CD14-positive monocyte (primary cell): ENCODE measurements at regions not wholly inside any gene's neighbourhood (a gene's known extent, or its start where the extent isn't known, plus 50 kb on each side); places are given as distances from the start of the nearest gene placed in this dataset.

Experiments
- DNase-seq, 3 donors: peaks; one replicate each; pipeline ENCODE4 v3.0.0-alpha.2; 2011 to 2022
- H2AFZ ChIP-seq: 2 replicates; pipeline ENCODE4 v1.6.0; 2012; ENCODE audit warnings: mild to moderate bottlenecking, low read depth, low read length, inconsistent platforms; ENCODE audit not compliant: insufficient read depth, poor library complexity, severe bottlenecking
- H3K27ac ChIP-seq, 2 donors: 1 replicate in 1 of 2; 2 replicates in 1 of 2; pipeline ENCODE4 v1.5.1; 2012 to 2013; ENCODE audit warnings: low read length in 2 of 2, control low read depth in 1 of 2, inconsistent platforms in 1 of 2, low read depth in 1 of 2, mild to moderate bottlenecking in 1 of 2
- H3K27me3 ChIP-seq, 2 donors: one replicate each; pipeline versions ENCODE4 v1.6.0 to v1.6.1; 2011 to 2013; ENCODE audit warnings: low read length in 2 of 2; ENCODE audit not compliant: control insufficient read depth in 2 of 2, insufficient read depth in 2 of 2
- H3K36me3 ChIP-seq, 2 donors: replicated peaks in 1 of 2; 1 replicate in 1 of 2; 2 replicates in 1 of 2; pipeline versions ENCODE4 v1.5.1 to v1.6.1; 2012 to 2013; ENCODE audit warnings: low read length in 2 of 2, control low read depth in 1 of 2, inconsistent platforms in 1 of 2, mild to moderate bottlenecking in 1 of 2; ENCODE audit not compliant: insufficient read depth in 2 of 2, control insufficient read depth in 1 of 2
- H3K4me1 ChIP-seq, 2 donors: 1 replicate in 1 of 2; 2 replicates in 1 of 2; pipeline versions ENCODE4 v1.5.1 to v1.6.1; 2012 to 2013; ENCODE audit warnings: low read length in 2 of 2, control low read depth in 1 of 2, inconsistent platforms in 1 of 2, mild to moderate bottlenecking in 1 of 2, moderate library complexity in 1 of 2; ENCODE audit not compliant: insufficient read depth in 2 of 2, control insufficient read depth in 1 of 2
- H3K4me2 ChIP-seq: replicated peaks from 2 replicates; pipeline ENCODE3; 2012; ENCODE audit warnings: low read length, moderate library complexity, mild to moderate bottlenecking; ENCODE audit not compliant: poor library complexity, severe bottlenecking; ENCODE audit errors: extremely low read depth
- H3K4me3 ChIP-seq, 3 experiments: fragments of 200-600 bp in 1 of 3; sonication (generic) in 1 of 3; replicated peaks in 1 of 3; 1 replicate in 2 of 3; 2 replicates in 1 of 3; pipeline ENCODE4 v1.5.1; 2011 to 2013; ENCODE audit warnings: low read length in 3 of 3, mild to moderate bottlenecking in 3 of 3, control low read depth in 2 of 3, low read depth in 2 of 3, inconsistent platforms in 1 of 3, moderate library complexity in 1 of 3
- H3K79me2 ChIP-seq: 2 replicates; pipeline ENCODE4 v1.6.0; 2012; ENCODE audit warnings: mild to moderate bottlenecking, control low read depth, inconsistent platforms, low read length, moderate library complexity; ENCODE audit not compliant: insufficient read depth
- H3K9ac ChIP-seq: 2 replicates; pipeline ENCODE4 v1.6.0; 2017; ENCODE audit warnings: low read length, mild to moderate bottlenecking; ENCODE audit not compliant: insufficient read depth, poor library complexity, severe bottlenecking
- H3K9me3 ChIP-seq, 2 donors: replicated peaks in 1 of 2; 1 replicate in 1 of 2; 2 replicates in 1 of 2; pipeline versions ENCODE4 v1.5.1 to v1.6.1; 2012 to 2013; ENCODE audit warnings: low read length in 2 of 2, control low read depth in 1 of 2; ENCODE audit not compliant: control insufficient read depth in 1 of 2, insufficient read depth in 1 of 2
- H4K20me1 ChIP-seq: 2 replicates; pipeline ENCODE4 v1.6.0; 2012; ENCODE audit warnings: mild to moderate bottlenecking, low read length, control low read depth, moderate library complexity; ENCODE audit not compliant: insufficient read depth
- H3K27ac Mint-ChIP-seq, 7 donors: one replicate each; pipeline ENCODE4 v1.8.0; 2020; ENCODE audit warnings: mild to moderate bottlenecking in 7 of 7, mixed read lengths in 7 of 7, moderate library complexity in 6 of 7, inconsistent platforms in 2 of 7
- H3K27me3 Mint-ChIP-seq, 3 donors: one replicate each; pipeline ENCODE4 v1.8.0; 2021 to 2022; ENCODE audit warnings: low read depth in 3 of 3, mild to moderate bottlenecking in 3 of 3, mixed read lengths in 3 of 3, moderate library complexity in 3 of 3, inconsistent platforms in 1 of 3
- H3K36me3 Mint-ChIP-seq, 2 donors: one replicate each; pipeline ENCODE4 v1.8.0; 2020; ENCODE audit warnings: mixed read lengths in 2 of 2, inconsistent platforms in 1 of 2, mild to moderate bottlenecking in 1 of 2
- H3K4me1 Mint-ChIP-seq: one replicate; pipeline ENCODE4 v1.8.0; 2020; ENCODE audit warnings: mild to moderate bottlenecking, mixed read lengths
- H3K4me3 Mint-ChIP-seq, 2 donors: one replicate each; pipeline ENCODE4 v1.8.0; 2020; ENCODE audit warnings: mild to moderate bottlenecking in 2 of 2, mixed read lengths in 2 of 2, moderate library complexity in 1 of 2
- H3K9me3 Mint-ChIP-seq, 7 donors: one replicate each; pipeline ENCODE4 v1.8.0; 2020 to 2022; ENCODE audit warnings: mixed read lengths in 7 of 7, mild to moderate bottlenecking in 6 of 7, moderate library complexity in 6 of 7, inconsistent platforms in 2 of 7
- CTCF ChIP-seq: fragments of 200-600 bp; IDR thresholded peaks from one replicate; pipeline ENCODE4 v1.8.0; 2022; ENCODE audit warnings: antibody characterized with exemption, mild to moderate bottlenecking
- WGBS: methylation state at CpG from one replicate; pipeline ENCODE4 v1.1.5; 2013; ENCODE audit warnings: missing lambda C conversion rate; ENCODE audit not compliant: insufficient coverage; 5-methylcytosine and 5-hydroxymethylcytosine counted together
- intact Hi-C, 2 donors: fragments of 100-400 bp; cut with micrococcal nuclease; formaldehyde crosslinking; loops; one replicate each; pipeline versions ENCODE4 v1.15.0 to v1.15.1; 2023

- H3K27ac ChIP-seq: no peak overlapping the region
- no peaks in the 10 kb centered on the region for H3K4me1 ChIP-seq
- H3K9ac ChIP-seq: no peak overlapping the region
- H2AFZ ChIP-seq: no peak overlapping the region
- peaks cover 0 to 5% of the 10 kb centered on the region in 2 donors for H3K9me3 ChIP-seq
- H3K36me3 ChIP-seq: no peaks in the 10 kb centered on the region
- Mint-ChIP-seq H3K27ac (no peak overlapping the region), H3K9me3 (peaks cover 0 to 7% (median 0%) of the 10 kb centered on the region in 7 donors), H3K27me3 (peaks cover 0 to 5% (median 1%) of the 10 kb centered on the region in 3 donors), H3K36me3 (no peaks in the 10 kb centered on the region), H3K4me3 (no peak overlapping the region), H3K4me1 (no peaks in the 10 kb centered on the region)
- H3K27me3 ChIP-seq: no peaks in the 10 kb centered on the region
- WGBS: no CpG with 5 or more reads among the region's 1 CpG
- no peak for TF ChIP-seq CTCF
- intact Hi-C loops: no loop called here
- no peak for DNase-seq
- H4K20me1 ChIP-seq: no peaks in the 10 kb centered on the region
- no peak overlapping the region for H3K4me3 ChIP-seq
- H3K79me2 ChIP-seq: no peaks in the 10 kb centered on the region
- H3K4me2 ChIP-seq: no peak overlapping the region
These were observed 95.5 kb downstream of the SPATA19 start for GRCh38 chr11:133749841-133750240.

- peaks cover 0 to 5% (median 0%) of the 10 kb centered on the region in 7 donors for H3K9me3 Mint-ChIP-seq
- Histone ChIP-seq H3K4me2 (no peak overlapping the region), H3K9me3 (peaks cover 0 to 5% of the 10 kb centered on the region in 2 donors), H3K4me1 (no peaks in the 10 kb centered on the region), H2AFZ (no peak overlapping the region), H4K20me1 (no peaks in the 10 kb centered on the region), H3K4me3 (no peak overlapping the region), H3K27ac (no peak overlapping the region), H3K36me3 (no peaks in the 10 kb centered on the region), H3K79me2 (no peaks in the 10 kb centered on the region), H3K9ac (no peak overlapping the region), H3K27me3 (no peaks in the 10 kb centered on the region)
- H3K4me1 Mint-ChIP-seq: no peaks in the 10 kb centered on the region
- TF ChIP-seq CTCF: no peak
- no peak overlapping the region for H3K27ac Mint-ChIP-seq
- H3K4me3 Mint-ChIP-seq: no peak overlapping the region
- peaks cover 0 to 3% (median 1%) of the 10 kb centered on the region in 3 donors for H3K27me3 Mint-ChIP-seq
- no peaks in the 10 kb centered on the region for H3K36me3 Mint-ChIP-seq
- WGBS: 86% methylated on average over 12 of the region's 13 CpGs
- no peak for DNase-seq
- intact Hi-C loops: no loop called here
These were observed 97.9 kb downstream of the SPATA19 start for GRCh38 chr11:133747409-133747808.
